Retinal pigment epithelial cell (primary cell): ENCODE measurements at regions not wholly inside any gene's neighbourhood (a gene's known extent, or its start where the extent isn't known, plus 50 kb on each side); places are given as distances from the start of the nearest gene placed in this dataset.

Experiments used
- DNase-seq: peaks from one replicate; pipeline ENCODE4 v3.0.0-alpha.2; 2010; ENCODE audit warnings: low read depth
- H3K4me3 ChIP-seq: 2 replicates; pipeline ENCODE4 v1.5.1; 2011; ENCODE audit warnings: mild to moderate bottlenecking, low read length, control low read depth, moderate library complexity
- CTCF ChIP-seq: conservative IDR thresholded peaks from 2 replicates; pipeline ENCODE4 v1.5.1; 2011; ENCODE audit warnings: low read depth, low read length, control low read depth, inconsistent platforms

GRCh38 chr9:86713470-86713869, 233.8 kb downstream of the GAS1 start:
- H3K4me3 ChIP-seq: no peak overlapping the region
- no peak for TF ChIP-seq CTCF
- peak; percentile 62 for DNase-seq

- no peak overlapping the region for H3K4me3 ChIP-seq
- no peak for TF ChIP-seq CTCF
- no peak for DNase-seq
Measured at GRCh38 chr9:86708918-86709835, 238.1 kb downstream of the GAS1 start.

- no peak overlapping the region for H3K4me3 ChIP-seq
- TF ChIP-seq CTCF: no peak
- DNase-seq: no peak
Measured at GRCh38 chr9:86707932-86708510, 239.3 kb downstream of the GAS1 start.

GRCh38 chr9:86706391-86706790, 240.9 kb downstream of the GAS1 start:
- no peak overlapping the region for H3K4me3 ChIP-seq
- DNase-seq: no peak
- TF ChIP-seq CTCF: no peak

- H3K4me3 ChIP-seq: no peak overlapping the region
- TF ChIP-seq CTCF: no peak
- DNase-seq: no peak
Measured at GRCh38 chr9:86705490-86705889, 241.8 kb downstream of the GAS1 start.

GRCh38 chr9:86703346-86703745, 244.0 kb downstream of the GAS1 start:
- no peak for DNase-seq
- no peak for TF ChIP-seq CTCF
- H3K4me3 ChIP-seq: no peak overlapping the region

GRCh38 chr9:86700629-86701028, 246.7 kb downstream of the GAS1 start:
- no peak for TF ChIP-seq CTCF
- H3K4me3 ChIP-seq: no peak overlapping the region
- peak; percentile 85 for DNase-seq
